ENCODE measurements at regions not wholly inside any gene's neighbourhood (a gene's known extent, or its start where the extent isn't known, plus 50 kb on each side); places are given as distances from the start of the nearest gene placed in this dataset.
A peak's percentile ranks its signal among the peaks of the same experiment; 100 is the strongest.

DNA sequence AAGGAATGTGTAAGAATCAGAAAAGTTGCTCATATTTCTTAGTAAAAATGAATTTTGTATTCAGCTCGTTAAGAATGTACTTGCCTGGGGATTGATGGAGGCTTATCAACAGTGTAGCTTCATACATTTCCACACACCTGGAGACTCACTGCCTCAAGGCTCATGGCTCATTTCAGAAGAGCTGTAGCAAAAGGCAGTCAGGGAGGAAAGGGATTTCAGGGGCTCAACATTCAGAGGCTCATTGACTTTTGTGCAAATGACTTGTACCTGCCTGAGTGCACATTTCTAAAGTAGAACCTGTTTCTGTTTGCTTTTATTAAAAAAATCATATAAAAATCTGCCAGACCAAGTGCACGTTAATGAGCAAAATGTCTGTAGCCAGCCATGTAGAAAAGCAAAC, 304.4 kb downstream of the KCNS3 start:
- DNase-seq (ENCODE audit: low spot score), result no peak

DNA sequence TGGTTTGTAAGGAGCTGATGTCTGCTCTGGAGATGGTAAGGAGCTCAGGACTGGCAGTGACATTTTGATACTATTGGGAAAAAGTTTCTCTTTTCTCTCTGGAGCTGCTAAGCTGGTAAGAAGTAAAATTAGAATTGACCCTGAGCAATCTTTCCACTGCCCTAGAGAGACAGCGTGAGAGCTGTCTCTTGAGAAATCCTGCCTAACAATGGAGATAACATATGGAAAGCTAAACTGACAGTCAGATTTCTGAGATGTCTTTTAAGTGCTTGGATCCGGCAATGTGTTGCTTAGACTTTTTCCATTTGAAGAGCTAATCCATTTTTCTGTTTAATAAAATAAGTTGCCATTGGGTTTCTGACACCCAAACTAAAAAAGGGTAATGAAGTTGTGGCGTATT, 302.4 kb downstream of the KCNS3 start:
- DNase-seq (ENCODE audit: low spot score), result no peak

DNA sequence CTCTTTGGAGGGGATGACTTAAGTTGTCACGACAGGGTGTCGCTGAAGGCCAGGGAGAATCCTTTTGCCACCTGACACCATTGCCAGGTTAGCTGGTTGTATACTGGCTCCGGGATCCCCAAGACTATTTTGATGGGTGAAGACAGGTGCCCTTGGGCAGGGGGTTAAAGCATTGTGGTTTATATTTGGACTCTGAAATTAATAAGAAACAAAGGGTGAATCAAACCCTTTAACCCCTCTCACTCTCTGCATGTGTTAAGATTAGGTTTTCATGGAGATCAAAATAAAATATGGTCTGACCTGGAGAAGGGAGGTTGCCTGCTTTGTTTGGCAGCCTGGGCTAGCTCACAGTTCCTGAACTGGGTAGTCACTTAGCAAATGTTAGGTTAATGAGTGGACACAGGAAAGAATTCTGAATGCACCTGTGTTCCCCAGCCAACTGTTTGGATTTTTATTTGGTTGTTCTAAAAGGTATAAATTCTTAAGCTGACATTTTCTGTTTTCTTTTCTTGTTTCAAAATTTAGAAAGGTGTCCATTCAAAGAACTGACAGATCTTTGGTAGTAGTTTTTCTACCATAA, 301.7 kb downstream of the KCNS3 start:
- no peak for DNase-seq (ENCODE audit: low spot score)

DNA sequence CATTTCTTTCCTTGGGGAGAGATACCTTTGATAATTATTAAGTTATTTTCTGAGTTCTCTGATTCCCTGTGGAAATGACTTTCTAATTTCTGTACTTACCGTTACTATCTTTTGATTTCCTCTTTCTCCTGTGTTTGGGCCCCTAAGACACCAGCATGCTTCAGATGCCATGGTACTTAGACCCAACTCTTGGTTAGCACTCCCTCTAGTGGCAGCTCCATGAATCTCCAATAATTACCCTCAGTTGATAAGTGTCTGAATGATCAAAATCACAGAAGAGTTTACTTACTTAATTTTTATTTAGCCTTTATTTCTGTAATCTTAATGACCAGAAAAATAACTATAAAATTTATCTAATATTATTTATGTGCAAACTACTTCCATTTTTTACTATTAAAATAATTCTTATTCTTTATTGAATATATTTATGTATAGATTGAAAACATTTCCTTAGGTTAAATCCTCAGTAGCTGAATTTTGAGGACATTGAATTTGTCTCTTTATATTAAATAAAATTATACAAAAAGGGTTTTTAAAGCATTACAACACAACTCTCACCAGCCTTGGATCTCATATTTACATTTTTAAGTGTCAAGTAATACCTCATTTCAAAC, 300.4 kb downstream of the KCNS3 start:
- peak; percentile 52 for DNase-seq (ENCODE audit: low spot score)

DNA sequence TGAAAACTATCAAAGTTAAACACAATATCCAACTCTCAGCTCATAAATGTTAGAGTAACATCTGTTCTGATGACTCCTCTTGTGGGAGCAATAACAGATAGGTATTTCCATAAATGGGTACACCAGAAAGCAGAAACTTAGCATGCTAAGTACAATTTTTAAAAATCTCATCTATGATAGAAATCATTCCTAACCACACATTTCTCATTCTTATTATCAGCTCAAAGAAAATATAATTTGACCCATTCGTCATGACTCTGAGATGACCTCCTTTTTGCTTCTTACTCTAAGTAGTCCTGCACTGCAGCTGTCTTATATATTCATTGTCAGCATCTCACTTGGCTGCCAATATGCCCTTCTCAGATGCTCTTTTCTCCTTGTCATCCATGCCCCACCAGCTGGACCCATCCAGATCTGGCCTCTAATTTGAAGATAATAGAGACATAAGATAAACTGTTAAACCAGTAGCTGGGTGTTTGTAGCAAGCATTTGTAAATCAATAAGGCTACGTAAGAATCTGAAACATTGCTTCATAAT, 298.3 kb downstream of the KCNS3 start:
- no peak for DNase-seq (ENCODE audit: low spot score)

DNA sequence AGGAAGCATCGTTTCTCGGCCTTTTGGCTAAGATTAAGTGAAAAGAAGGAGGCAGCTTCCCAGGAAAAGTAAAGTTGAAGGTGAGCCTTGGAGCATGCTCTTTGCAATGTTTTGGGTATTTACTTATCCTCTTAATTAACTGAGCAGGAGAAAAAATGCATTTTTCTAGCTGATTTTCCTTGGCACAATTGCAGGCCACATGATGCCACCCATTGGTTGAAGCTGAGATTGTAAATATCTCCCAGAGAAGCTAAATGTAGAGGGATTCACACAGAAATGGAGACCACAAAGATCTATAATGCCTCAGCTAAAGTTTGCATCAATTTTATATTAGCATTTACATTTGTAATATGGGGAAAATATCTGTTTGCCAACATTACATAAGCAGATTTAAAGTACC, 294.1 kb downstream of the KCNS3 start:
- no peak for DNase-seq (ENCODE audit: low spot score)

DNA sequence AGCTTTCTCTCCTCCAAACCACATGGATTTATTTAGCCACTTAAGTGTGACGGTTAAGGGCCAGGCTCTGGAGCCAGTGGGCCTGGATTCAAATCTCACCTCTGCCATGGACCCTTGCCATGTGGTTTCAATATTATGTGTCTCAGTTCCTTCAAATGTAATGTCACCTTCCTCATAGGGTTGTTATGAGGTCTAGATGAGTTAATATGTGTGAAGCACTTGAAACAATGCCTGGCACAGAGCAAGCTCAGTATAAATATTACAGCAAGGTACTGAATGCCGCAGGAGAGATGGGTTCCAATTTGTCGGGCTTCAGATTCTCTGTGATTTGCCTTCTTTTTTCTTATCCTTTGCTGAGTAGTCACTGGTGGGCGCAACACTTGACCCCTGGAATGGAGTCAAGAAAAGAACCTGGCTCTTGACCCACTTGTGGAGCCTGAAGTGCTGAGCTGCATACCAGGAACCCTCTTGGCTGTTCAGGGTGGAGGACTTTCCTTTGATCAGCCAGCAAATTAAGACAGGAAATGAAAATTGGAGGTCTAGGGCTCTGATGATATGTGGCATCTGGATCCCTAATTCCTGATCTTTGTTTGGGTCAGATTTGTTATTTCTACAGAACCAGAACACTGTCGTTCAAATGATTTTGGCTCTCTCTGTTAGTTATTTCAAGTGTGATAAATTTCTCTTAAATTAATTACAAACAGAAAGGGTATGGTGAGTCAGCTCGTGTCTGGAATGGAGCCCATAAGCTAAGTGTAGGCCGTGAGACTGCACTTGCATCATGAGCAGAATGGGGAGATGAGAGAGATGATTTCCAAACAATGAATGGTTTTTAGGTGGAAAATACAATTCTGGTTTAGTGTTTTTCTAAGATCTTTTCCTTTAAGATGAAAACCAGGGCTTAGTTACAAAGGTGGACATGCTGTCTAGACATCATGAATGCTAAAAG, 293.0 kb downstream of the KCNS3 start:
- no peak for DNase-seq (ENCODE audit: low spot score)

DNA sequence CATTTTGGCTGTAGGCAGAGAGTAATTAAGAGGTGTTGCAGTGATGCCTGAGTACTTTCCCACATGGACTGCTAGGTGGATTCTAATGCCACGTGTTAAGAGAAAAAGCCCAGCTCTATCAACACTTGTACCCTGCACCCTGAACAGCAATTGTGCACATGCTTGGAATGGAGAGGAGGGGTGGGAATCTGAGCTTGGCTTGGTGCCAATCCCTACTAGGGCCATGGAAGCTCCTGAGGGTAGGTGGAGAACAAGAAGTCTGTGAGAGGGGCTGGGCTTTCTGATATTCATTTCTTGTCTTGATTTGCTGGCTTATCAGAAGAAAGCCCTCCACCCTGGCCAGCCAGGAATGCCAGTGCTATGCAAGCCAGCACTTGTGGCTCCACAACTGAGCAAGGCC, 292.2 kb downstream of the KCNS3 start:
- no peak for DNase-seq (ENCODE audit: low spot score)

DNA sequence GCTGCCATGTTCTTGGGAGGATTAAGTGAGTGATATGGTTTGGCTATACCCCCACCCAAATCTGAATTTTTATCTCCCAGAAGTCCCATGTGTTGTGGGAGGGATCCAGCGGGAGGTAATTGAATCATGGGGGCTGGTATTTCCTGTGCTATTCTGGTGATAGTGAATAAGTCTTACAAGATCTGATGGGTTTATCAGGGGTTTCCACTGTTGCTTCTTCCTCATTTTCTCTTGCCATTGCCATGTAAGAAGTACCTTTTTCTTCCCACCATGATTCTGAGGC, 291.4 kb downstream of the KCNS3 start:
- DNase-seq (ENCODE audit: low spot score), result no peak

DNA sequence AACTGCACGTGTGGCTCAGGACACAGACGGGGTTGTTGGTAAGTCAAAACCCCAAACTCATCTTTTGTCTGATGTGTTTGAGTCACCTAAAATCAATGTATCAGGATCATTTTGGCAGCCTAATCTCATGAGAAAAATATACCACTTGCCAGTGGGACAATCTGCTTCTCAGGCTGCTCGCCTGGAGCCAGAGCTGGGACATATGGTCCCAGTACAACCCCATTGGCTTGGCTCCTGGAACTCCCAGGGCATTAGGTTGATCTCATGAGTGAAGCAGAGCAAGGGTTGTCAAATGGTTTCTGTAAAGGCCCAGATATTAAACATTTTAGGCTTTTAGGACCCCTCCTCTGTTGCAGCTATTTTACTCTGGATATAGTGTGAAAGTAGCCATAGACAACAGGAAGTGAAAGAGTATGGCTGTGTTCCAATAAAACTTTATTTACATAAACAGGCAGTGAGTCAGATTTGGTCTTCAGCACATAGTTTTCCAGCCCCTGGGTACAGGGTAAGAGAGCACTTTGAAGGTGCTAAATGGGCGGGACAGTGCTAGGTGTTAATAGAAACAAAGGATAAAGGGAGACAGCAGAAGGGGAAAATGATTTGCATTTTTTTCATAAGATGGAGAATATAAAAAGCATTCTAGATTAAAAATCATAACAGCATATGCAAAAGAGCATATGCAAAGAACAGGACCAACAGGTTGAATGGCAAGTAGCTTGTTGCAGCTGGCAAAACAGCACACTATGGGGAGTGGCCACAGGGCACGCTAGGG, 290.8 kb downstream of the KCNS3 start:
- no peak for DNase-seq (ENCODE audit: low spot score)

DNA sequence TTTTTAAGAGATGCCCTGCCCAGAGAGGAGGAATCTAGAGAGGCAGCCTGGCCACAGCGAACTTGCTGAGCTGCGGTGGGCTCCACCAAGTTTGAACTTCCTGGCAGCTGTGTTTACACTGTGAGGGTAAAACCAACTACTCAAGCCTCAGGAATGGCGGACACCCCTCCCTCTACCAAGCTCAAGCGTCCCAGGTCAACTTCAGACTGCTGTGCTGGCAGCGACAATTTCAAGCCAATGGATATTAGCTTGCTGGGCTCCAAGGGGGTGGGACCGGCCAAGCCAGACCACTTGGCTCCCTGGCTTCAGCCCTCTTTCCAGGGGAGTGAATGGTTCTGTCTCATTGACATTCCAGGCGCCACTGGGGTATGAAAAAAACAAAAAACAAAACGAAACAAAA, 289.4 kb downstream of the KCNS3 start:
- no peak for DNase-seq (ENCODE audit: low spot score)

DNA sequence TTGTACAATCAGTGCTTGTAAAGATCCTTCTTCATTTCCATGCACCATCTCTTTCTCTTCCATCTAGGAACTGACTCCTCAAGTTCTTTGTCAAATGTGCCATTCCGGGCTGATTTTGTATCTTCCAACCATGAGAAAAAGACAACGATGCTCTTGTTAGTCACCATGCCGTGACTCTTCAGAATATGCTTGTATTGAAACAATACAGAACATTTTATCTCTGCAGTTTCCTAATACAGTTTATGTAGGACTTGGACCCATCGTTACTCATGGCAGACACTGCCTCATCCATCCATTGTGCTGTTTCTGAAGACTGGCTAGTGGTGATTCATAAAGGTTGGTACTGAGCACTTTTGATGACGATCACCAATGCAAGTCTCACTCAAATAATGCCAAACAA, 283.2 kb downstream of the KCNS3 start:
- DNase-seq (ENCODE audit: low spot score), result no peak

DNA sequence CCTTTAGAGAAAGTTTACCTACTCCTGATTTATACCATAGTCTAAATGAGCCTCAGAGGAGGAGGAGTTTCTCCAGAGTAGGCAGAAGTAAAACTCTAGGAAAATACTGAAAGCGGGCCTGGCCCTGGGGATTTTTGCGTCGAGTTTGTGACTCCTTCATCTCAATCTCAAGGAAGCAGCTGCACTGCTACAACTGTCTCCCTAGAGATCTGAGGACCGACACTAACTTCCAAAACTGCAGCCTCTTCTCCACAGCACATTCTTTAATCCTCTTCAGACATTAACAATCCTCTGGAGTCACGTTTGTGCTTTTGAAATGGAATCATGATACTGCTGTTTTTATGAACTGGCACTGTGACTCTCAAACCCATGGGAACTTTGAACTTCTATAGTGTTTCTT, 281.4 kb downstream of the KCNS3 start:
- DNase-seq (ENCODE audit: low spot score), result no peak

DNA sequence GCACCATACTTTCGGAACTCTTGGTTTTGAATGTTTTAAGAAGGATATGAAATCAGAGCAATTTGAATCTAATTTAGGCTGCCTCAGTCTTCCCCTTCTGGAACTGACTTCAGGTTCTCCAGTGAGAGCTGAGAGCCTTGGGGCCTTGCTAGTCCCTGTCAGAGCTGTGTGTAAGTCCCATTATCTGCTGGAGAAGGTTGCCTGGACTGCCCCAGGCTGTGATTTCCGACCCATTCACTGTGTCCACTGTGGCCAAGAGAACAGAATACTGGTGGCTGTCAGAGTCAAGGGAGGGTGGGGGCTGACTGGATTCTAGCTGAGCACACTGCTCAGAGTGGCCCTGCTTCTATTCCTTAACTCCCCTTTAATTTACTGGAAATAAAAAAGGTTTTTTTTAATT, 278.0 kb downstream of the KCNS3 start:
- DNase-seq (ENCODE audit: low spot score), result no peak

DNA sequence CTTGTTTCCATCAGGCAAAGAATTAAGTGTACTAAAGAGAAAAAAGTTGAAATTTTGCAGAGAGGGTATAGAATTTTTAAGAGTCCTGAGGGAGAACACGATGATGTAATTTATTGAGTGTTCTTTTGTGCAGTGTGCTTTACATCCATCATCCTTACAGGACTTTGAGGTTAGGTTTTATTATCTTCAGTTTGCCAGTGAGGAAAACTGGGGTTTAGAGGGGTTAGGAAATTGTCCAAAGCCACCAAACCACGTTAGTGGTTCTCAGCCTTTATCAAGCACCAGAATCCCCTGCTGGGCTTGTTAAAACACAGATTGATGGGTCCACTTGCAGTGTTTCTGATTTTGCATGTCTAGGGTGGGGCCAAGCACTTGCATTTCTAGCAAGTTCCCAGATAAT, 277.5 kb downstream of the KCNS3 start:
- no peak for DNase-seq (ENCODE audit: low spot score)

DNA sequence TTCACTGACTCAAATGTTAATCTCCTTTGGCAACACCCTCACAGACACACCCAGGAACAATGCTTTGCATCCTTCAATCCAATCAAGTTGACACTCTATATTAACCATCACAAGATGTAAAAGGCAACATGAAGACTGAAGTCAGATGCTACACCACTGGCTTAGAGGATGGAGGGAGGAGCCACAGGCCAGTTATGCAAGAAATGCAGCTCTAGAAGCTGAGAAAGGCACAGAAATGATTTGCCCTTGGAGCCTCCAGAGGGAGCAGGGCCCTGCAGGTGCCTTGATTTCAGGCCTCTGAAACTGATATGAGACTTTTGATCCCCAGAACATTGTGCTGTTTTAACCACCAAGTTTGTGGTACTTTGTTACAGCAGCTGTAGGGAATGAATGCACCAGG, 276.3 kb downstream of the KCNS3 start:
- no peak for DNase-seq (ENCODE audit: low spot score)

DNA sequence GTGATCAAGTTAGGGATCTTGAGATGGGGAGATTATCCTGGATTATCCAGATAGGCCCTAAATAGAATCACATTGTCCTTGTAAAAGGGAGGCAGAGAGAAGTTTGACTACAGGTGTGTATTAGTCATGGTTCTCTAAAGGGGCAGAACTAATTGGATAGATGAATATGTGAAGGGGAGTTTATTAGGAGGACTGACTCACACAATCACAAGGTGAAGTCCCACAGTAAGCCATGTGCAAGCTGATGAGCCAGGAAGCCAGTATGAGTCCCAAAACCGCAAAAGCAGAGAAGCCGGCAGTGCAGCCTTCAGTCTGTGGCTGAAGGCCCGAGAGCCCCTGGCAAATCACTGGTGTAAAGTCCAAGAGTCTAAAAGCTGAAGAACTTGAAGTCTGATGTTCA, 275.8 kb downstream of the KCNS3 start:
- no peak for DNase-seq (ENCODE audit: low spot score)

DNA sequence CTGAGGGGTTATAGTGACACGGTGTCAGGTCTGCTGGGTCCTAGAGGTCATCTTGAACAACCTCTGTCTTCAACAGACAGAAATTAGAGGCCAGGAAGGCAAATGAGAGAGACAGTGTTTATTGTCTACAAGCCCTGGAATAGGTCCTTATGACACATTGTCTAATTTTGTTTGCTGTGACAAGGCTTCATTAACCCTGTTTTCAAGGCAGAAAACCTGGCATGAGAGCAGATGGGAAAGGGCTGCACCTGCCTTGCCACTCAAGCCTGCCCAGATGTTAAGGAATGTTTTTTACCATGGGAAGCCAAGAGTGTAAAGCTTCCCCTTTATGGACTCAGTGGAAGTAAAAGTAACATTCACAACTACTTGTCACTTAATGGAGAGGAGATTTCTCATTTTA, 275.3 kb downstream of the KCNS3 start:
- DNase-seq (ENCODE audit: low spot score), result no peak

DNA sequence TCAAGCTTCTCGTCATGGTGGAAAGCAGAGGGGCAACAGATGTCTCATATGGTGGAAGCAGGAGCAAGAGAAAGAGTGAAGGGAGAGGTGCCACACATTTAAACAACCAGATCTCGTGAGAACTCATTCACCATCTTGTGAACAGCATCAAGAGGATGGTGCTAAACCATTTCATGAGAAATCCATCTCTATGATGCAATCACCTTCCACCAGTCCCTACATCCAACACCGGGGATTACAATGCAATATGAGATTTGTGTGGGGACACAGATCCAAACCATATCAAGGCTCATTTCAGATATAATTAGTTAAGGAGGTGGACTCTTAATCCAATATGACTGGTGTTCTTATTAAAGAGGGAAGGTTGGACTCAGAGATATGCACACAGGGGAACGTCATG, 272.8 kb downstream of the KCNS3 start:
- no peak for DNase-seq (ENCODE audit: low spot score)

DNA sequence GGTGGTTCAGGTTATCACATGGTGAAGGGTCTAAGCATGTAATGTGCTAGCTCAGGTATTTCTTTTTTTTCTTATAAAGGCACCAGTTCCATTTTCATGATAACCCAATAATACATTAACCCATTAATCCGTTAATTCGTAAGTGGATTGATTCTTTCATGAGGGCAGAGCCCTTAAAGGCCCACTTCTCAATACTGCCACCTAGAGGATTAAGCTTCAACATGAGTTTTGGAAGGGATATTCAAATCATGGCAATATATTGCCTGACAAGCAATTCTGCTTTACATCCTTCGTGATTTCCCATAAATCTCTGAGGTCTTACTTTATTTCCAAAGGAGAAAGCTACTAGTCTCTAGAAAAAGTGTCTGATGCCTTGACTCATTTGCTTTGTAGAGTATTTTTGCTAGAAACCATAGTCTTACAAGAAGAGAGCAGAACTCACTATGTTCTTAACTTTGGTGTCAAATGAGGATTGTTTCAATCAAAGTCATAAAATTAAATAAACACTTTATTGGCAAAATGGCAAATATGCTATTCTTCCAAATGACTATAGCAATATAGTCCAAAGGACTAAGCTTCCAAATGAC, 271.3 kb downstream of the KCNS3 start:
- DNase-seq (ENCODE audit: low spot score), result peak; percentile 14

DNA sequence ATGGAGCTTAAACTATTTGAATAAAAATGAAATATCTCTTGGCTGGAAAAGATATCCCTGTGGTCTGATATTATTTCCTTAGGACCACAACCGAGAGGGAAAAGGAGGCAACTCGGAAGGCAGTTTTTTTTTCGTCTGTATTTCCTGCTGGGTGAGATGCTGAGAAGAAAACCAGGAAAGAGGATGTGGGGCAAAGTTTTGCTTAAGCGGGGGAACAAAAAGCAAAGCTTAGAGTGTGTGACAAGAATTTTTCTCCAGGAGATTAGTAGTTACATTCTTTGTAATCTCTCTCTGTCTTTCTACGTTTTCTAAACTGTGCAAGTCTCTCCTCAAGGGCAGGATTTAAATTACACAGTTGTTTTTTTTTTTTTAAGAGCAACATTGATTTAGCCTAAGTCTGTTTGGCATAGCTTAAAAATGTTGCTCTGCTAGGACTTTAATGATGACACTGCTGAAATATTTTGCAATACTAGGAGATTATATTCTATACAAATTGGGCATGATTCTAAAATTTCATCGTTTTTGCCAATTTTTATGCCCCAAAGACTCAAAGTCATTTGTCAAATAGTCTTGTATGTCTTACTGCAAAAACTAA, 258.5 kb downstream of the KCNS3 start:
- no peak for DNase-seq (ENCODE audit: low spot score)

DNA sequence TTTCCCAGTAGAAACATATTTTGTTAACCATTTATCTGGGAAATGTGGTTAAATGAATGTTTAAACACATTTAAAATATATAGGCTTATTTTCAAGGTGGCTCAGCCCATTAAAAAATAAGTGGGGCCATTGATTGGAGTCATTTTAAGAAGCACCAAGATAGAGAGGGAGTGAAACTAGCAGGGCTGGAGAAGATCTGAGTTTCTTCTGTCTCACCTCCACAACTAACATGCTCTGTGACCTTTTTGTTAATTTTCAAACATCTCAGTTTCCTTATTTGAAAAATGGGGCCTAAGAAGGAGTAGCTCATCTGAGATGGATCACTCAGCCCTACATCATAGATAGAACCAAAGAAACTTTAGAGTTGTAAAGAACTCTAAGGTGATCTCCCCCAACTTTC, 254.8 kb downstream of the KCNS3 start:
- no peak for DNase-seq (ENCODE audit: low spot score)

All from hematopoietic multipotent progenitor cell treated with erythropoietin and hydrocortisone succinate and interleukin-3 and kit ligand, for 17 days (in vitro differentiated cells).